Prostate gland (tissue), 2 donors: ENCODE measurements at regions not wholly inside any gene's neighbourhood (a gene's known extent, or its start where the extent isn't known, plus 50 kb on each side); places are given as distances from the start of the nearest gene placed in this dataset.

Experiments used
- DNase-seq: peaks from one replicate; pipeline ENCODE4 v3.0.0-alpha.2; 2019; ENCODE audit warnings: low spot score
- H3K27ac ChIP-seq, 2 donors: fragments of 200-600 bp; sonication (generic); 2 replicates each; pipeline ENCODE4 v1.5.1; 2017 to 2019
- H3K27me3 ChIP-seq: fragments of 200-600 bp; sonication (generic); replicated peaks from 2 replicates; pipeline ENCODE4 v1.5.1; 2019; ENCODE audit not compliant: insufficient read depth
- H3K36me3 ChIP-seq, 2 donors: fragments of 200-600 bp; sonication (generic); 1 replicate in 1 of 2; 2 replicates in 1 of 2; pipeline versions ENCODE4 v1.5.1 to v1.8.1; 2017 to 2019
- H3K4me1 ChIP-seq: fragments of 200-600 bp; sonication (generic); replicated peaks from 2 replicates; pipeline ENCODE4 v1.5.1; 2019
- H3K4me3 ChIP-seq, 2 donors: fragments of 200-600 bp; sonication (generic); 2 replicates each; pipeline ENCODE4 v1.5.1; 2017 to 2019
- H3K9me3 ChIP-seq: fragments of 200-600 bp; sonication (generic); 2 replicates; pipeline ENCODE4 v1.5.1; 2017
- CTCF ChIP-seq, 4 experiments: fragments of 200-600 bp in 2 of 4; fragments of 450-650 bp in 2 of 4; sonication (generic) in 2 of 4; IDR thresholded peaks; 1 replicate in 3 of 4; 2 replicates in 1 of 4; pipeline ENCODE4 v1.5.1; 2016 to 2019; ENCODE audit warnings: antibody characterized with exemption in 4 of 4, mild to moderate bottlenecking in 2 of 4, moderate library complexity in 2 of 4
- POLR2A ChIP-seq: fragments of 450-650 bp; IDR thresholded peaks from one replicate; pipeline ENCODE4 v1.6.1; 2016; ENCODE audit warnings: antibody characterized with exemption, mild to moderate bottlenecking
- POLR2AphosphoS5 ChIP-seq: sonication (generic); formaldehyde crosslinking; IDR thresholded peaks from one replicate; pipeline ENCODE4 v1.6.1; 2017; ENCODE audit warnings: antibody characterized with exemption
- WGBS: methylation state at CpG from one replicate; pipeline ENCODE4 v1.1.5; 2018; 5-methylcytosine and 5-hydroxymethylcytosine counted together
- intact Hi-C: fragments of 100-400 bp; cut with DNase I; formaldehyde crosslinking; loops from one replicate; pipeline ENCODE4 v1.14.2; 2022

GRCh38 chr13:104678161-104678560 lies 1611.9 kb upstream of the SLC10A2 start:
- Histone ChIP-seq H3K9me3 (no peaks in the 10 kb centered on the region), H3K36me3 (no peaks in the 10 kb centered on the region), H3K27ac (no peak overlapping the region), H3K4me1 (no peaks in the 10 kb centered on the region), H3K27me3 (no peaks in the 10 kb centered on the region), H3K4me3 (no peak overlapping the region)
- intact Hi-C loops: no loop called here
- 93% methylated on average over 5 of the region's 5 CpGs for WGBS
- DNase-seq: no peak
- TF ChIP-seq POLR2AphosphoS5 (no peak), POLR2A (no peak), CTCF (IDR thresholded peaks at IDR 0.05) (no peak)

GRCh38 chr13:104671901-104672300 lies 1605.7 kb upstream of the SLC10A2 start:
- no peaks in the 10 kb centered on the region for H3K27me3 ChIP-seq
- no peaks in the 10 kb centered on the region for H3K4me1 ChIP-seq
- TF ChIP-seq CTCF (IDR thresholded peaks at IDR 0.05) (no peak), POLR2A (no peak), POLR2AphosphoS5 (no peak)

GRCh38 chr13:104657196-104657595 lies 1591.0 kb upstream of the SLC10A2 start:
- Histone ChIP-seq H3K9me3 (no peaks in the 10 kb centered on the region), H3K27ac (no peak overlapping the region), H3K36me3 (no peaks in the 10 kb centered on the region), H3K4me3 (no peak overlapping the region), H3K4me1 (no peaks in the 10 kb centered on the region), H3K27me3 (no peaks in the 10 kb centered on the region)
- intact Hi-C loops: no loop called here
- DNase-seq: no peak
- no peak for TF ChIP-seq POLR2AphosphoS5
- TF ChIP-seq CTCF (IDR thresholded peaks at IDR 0.05): no peak
- TF ChIP-seq POLR2A: no peak
- 100% methylated on average over 1 of the region's 1 CpG for WGBS

More at GRCh38 chr13:104671901-104672300, 1605.7 kb upstream of the SLC10A2 start:
- 91% methylated on average over 3 of the region's 3 CpGs for WGBS
- DNase-seq: no peak
- intact Hi-C loops: no loop called here
- Histone ChIP-seq H3K36me3 (no peaks in the 10 kb centered on the region), H3K4me3 (no peak overlapping the region), H3K27ac (no peak overlapping the region), H3K9me3 (no peaks in the 10 kb centered on the region)

GRCh38 chr13:104650431-104650830 lies 1584.2 kb upstream of the SLC10A2 start:
- Histone ChIP-seq H3K4me1 (no peaks in the 10 kb centered on the region), H3K27me3 (no peaks in the 10 kb centered on the region), H3K9me3 (no peaks in the 10 kb centered on the region), H3K27ac (no peak overlapping the region), H3K4me3 (no peak overlapping the region), H3K36me3 (no peaks in the 10 kb centered on the region)
- 79% methylated on average over 12 of the region's 12 CpGs for WGBS
- intact Hi-C loops: no loop called here
- no peak for DNase-seq
- TF ChIP-seq POLR2A (no peak), CTCF (IDR thresholded peaks at IDR 0.05) (no peak), POLR2AphosphoS5 (no peak)

- no peaks in the 10 kb centered on the region for H3K36me3 ChIP-seq
- no peak overlapping the region for H3K4me3 ChIP-seq
- WGBS: 83% methylated on average over 11 of the region's 11 CpGs
- no peak for TF ChIP-seq CTCF (IDR thresholded peaks at IDR 0.05)
- H3K27ac ChIP-seq: no peak overlapping the region
- H3K9me3 ChIP-seq: no peaks in the 10 kb centered on the region
- no peak for DNase-seq
- H3K27me3 ChIP-seq: no peaks in the 10 kb centered on the region
- intact Hi-C loops: no loop called here
- H3K4me1 ChIP-seq: no peaks in the 10 kb centered on the region
Measured at GRCh38 chr13:104648291-104648690, 1582.1 kb upstream of the SLC10A2 start.
